GM13976 (cell line): ENCODE measurements at regions not wholly inside any gene's neighbourhood (a gene's known extent, or its start where the extent isn't known, plus 50 kb on each side); places are given as distances from the start of the nearest gene placed in this dataset.
"Not testable (repeated sequence)": the region's sequence is repeated elsewhere in the genome, so short reads cannot be mapped to it uniquely, and the experiment has no call there.

Source experiments
- DNase-seq: peaks from one replicate; pipeline ENCODE4 v3.0.0; 2012; ENCODE audit warnings: low spot score
- in situ Hi-C: fragments of 300-500 bp; cut with MboI; formaldehyde crosslinking; loops from one replicate; pipeline ENCODE4 v1.12.0; 2022; ENCODE audit warnings: low sequenced_read_pairs, mixed read lengths, inconsistent platforms; ENCODE audit not compliant: unreplicated experiment
- TF ChIP-seq, protein P1 (sequence below): IDR thresholded peaks from 2 replicates; pipeline ENCODE4 v1.5.1; 2012; ENCODE audit warnings: borderline replicate concordance, mild to moderate bottlenecking; ENCODE audit not compliant: insufficient read depth; ENCODE audit errors: extremely low read depth, missing control alignments, control extremely low read depth

DNA sequence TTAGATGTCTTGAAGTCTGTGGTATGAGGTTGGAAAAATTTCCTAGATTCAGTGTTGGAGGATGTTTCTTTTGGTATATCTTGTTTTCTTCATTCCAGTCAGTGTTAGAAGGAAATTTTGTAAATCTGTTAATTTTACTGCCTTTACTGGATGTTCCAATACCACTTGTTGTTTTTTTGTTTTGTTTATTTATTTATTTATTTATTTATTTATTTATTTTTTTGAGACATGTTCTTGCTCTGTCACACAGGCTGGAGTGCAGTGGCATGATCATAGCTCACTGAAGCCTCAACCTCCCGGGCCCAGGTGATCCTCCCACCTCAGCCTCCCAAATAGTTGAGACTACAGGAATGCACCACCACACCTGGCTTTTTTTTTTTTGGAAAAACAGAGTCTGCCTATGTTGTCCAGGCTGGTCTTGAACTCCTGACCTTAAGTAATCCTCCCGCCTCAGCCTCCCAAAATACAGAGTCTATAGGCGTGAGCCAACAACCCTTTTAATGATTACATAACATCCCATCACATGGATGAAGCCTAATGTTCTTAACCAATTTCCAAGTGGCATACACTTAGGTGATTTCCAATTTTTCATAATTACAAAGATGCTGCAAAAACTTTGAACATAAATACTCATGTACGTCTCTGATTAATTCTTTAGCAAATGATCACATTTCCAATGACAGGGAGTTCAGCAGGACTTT lies 52.8 kb upstream of the WAC start:
- DNase-seq: no peak
- TF ChIP-seq, protein P1, sequence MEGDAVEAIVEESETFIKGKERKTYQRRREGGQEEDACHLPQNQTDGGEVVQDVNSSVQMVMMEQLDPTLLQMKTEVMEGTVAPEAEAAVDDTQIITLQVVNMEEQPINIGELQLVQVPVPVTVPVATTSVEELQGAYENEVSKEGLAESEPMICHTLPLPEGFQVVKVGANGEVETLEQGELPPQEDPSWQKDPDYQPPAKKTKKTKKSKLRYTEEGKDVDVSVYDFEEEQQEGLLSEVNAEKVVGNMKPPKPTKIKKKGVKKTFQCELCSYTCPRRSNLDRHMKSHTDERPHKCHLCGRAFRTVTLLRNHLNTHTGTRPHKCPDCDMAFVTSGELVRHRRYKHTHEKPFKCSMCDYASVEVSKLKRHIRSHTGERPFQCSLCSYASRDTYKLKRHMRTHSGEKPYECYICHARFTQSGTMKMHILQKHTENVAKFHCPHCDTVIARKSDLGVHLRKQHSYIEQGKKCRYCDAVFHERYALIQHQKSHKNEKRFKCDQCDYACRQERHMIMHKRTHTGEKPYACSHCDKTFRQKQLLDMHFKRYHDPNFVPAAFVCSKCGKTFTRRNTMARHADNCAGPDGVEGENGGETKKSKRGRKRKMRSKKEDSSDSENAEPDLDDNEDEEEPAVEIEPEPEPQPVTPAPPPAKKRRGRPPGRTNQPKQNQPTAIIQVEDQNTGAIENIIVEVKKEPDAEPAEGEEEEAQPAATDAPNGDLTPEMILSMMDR: no peak
- in situ Hi-C loops: no loop called here

DNA sequence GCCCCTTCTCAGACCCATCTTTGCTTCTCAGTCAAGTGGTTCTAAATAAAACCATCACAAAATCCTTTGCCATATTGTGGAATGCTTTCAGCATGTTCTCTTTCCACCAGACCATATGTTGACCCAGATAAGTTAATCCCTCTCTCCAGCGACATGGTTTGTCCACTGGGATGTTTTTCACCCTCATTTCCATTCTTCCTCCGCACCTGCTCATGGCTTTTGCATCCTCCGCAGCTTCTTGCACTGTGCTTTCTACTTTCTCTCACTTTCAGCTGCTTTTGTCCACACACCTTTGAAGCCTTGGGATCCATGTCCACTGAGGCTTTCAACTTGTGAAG lies 52.3 kb upstream of the WAC start:
- TF ChIP-seq, protein P1: no peak
- in situ Hi-C loops: no loop called here
- no peak for DNase-seq

DNA sequence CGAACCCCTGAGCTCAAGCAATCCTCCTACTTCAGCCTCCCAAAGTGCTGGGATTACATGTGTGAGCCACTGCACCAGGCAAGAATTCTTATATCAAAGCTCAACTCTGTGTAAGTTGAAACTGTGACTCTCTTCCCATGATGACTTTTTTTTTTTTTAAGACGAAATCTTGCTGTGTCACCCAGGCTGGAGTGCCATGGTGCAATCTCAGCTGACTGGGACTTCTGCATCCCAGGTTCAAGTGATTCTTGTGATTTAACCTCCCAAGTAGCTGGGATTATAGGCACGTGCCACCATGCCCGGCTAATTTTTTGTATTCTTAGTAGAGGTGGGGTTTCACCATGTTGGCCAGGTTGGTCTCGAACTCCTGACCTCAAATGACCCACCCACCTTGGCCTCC lies 51.6 kb upstream of the WAC start:
- DNase-seq: not testable (repeated sequence)

DNA sequence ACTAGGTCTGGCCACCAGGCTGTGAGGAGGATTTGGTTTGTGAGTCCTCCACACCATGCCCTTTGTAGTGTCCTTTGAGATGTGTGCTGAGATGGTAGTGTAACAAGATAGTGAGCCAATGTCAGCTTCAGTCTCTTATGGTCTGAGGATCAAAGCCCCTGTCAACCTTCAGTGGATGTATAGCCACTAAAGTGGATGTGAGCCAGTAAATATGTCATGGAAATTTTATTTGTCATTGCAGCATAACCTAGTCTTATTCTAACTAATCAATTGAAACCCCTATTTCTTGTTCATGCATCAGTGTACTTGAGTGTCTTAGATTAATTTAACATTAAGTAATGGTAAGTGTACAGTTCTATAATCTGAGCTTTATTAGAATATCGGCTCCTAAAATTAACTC lies 51.0 kb upstream of the WAC start:
- in situ Hi-C loops: no loop called here
- TF ChIP-seq, protein P1: no peak
- no peak for DNase-seq

More for the DNA sequence above, 51.6 kb upstream of the WAC start:
- in situ Hi-C loops: not testable (repeated sequence)
